ENCODE measurements at regions not wholly inside any gene's neighbourhood (a gene's known extent, or its start where the extent isn't known, plus 50 kb on each side); places are given as distances from the start of the nearest gene placed in this dataset.

DNA sequence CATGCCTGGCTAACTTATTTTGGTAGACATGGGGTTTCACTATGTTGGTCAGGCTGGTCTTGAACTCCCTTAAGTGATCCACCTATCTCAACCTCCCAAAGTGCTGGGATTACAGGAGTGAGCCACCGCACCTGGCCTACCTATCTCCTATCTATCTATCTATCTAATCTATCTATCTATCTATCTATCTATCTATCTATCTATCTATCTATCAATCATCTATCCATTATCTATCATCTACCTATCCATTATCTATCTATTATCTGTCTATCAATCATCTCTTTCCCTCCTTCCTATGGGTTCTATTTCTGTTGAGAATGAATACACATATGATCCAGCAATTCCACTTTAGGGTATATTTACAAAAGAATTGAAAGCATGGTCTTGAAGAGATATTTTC lies 194.2 kb upstream of the ARG1 start:
- H3K27ac Mint-ChIP-seq = no peak overlapping the region
- DNase-seq (ENCODE audit: low spot score) (no peak), ATAC-seq (no peak)
- peaks cover 19% of the 10 kb centered on the region for H3K4me1 Mint-ChIP-seq
- peaks cover 20% of the 10 kb centered on the region for H3K9me3 Mint-ChIP-seq
- H3K36me3 Mint-ChIP-seq = peaks cover 11% of the 10 kb centered on the region
- ChIA-PET POLR2A (interaction anchor here (0.6 kb wide), 1 partner anchor 45 kb away, joined by 3 read pairs; no protein-coding TSS in a partner anchor), CTCF (no interaction called here)
- no peak overlapping the region for H3K4me3 Mint-ChIP-seq
- H3K27me3 Mint-ChIP-seq (ENCODE audit: low read depth) = peaks cover 8% of the 10 kb centered on the region
- TF ChIP-seq TCF7 (CRISPR knock-in tag; IDR thresholded peaks at IDR 0.05; ENCODE audit: low read depth) = no peak
- TF ChIP-seq ZNF317 (CRISPR knock-in tag; IDR thresholded peaks at IDR 0.05; ENCODE audit: borderline replicate concordance, low read depth) = no peak
- TF ChIP-seq, protein P1, sequence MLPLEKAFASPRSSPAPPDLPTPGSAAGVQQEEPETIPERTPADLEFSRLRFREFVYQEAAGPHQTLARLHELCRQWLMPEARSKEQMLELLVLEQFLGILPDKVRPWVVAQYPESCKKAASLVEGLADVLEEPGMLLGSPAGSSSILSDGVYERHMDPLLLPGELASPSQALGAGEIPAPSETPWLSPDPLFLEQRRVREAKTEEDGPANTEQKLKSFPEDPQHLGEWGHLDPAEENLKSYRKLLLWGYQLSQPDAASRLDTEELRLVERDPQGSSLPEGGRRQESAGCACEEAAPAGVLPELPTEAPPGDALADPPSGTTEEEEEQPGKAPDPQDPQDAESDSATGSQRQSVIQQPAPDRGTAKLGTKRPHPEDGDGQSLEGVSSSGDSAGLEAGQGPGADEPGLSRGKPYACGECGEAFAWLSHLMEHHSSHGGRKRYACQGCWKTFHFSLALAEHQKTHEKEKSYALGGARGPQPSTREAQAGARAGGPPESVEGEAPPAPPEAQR (CRISPR knock-in tag; IDR thresholded peaks at IDR 0.05) = no peak
- TF ChIP-seq NR3C1 (CRISPR knock-in tag; conservative IDR thresholded peaks at IDR 0.05; ENCODE audit: low read depth) = no peak
- no peak for TF ChIP-seq ZNF416 (CRISPR knock-in tag; IDR thresholded peaks at IDR 0.05)
- TF ChIP-seq, protein P2, sequence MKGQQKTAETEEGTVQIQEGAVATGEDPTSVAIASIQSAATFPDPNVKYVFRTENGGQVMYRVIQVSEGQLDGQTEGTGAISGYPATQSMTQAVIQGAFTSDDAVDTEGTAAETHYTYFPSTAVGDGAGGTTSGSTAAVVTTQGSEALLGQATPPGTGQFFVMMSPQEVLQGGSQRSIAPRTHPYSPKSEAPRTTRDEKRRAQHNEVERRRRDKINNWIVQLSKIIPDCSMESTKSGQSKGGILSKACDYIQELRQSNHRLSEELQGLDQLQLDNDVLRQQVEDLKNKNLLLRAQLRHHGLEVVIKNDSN (CRISPR knock-in tag; IDR thresholded peaks at IDR 0.05) = no peak
- no peak for TF ChIP-seq ZNF532 (CRISPR knock-in tag; IDR thresholded peaks at IDR 0.05; ENCODE audit: borderline replicate concordance)

GRCh38 chr6:131379948-131380347 lies 193.1 kb upstream of the ARG1 start:
- ChIA-PET POLR2A (no interaction called here), CTCF (no interaction called here)
- no peak overlapping the region for H3K27ac Mint-ChIP-seq
- H3K4me3 Mint-ChIP-seq = no peak overlapping the region
- TF ChIP-seq KAT7 (CRISPR knock-in tag; IDR thresholded peaks at IDR 0.05; ENCODE audit: borderline replicate concordance) (no peak), AR (CRISPR knock-in tag; IDR thresholded peaks at IDR 0.05) (no peak), MLX (CRISPR knock-in tag; IDR thresholded peaks at IDR 0.05) (no peak), RORB (CRISPR knock-in tag; IDR thresholded peaks at IDR 0.05) (no peak), ARID4B (CRISPR knock-in tag; IDR thresholded peaks at IDR 0.05; ENCODE audit: borderline replicate concordance) (no peak), CDX4 (CRISPR knock-in tag; IDR thresholded peaks at IDR 0.05; ENCODE audit: borderline replicate concordance) (no peak), ZNF138 (CRISPR knock-in tag; conservative IDR thresholded peaks at IDR 0.05) (no peak), ZNF317 (CRISPR knock-in tag; IDR thresholded peaks at IDR 0.05; ENCODE audit: borderline replicate concordance, low read depth) (no peak), ZBTB43 (CRISPR knock-in tag; IDR thresholded peaks at IDR 0.05) (no peak), SOX15 (CRISPR knock-in tag; IDR thresholded peaks at IDR 0.05) (no peak)
- H3K27me3 Mint-ChIP-seq (ENCODE audit: low read depth) = no peaks in the 10 kb centered on the region; the same call in 1 of the 2 replicates
- peaks cover 20% of the 10 kb centered on the region for H3K9me3 Mint-ChIP-seq
- DNase-seq (ENCODE audit: low spot score) = no peak
- peaks cover 12% of the 10 kb centered on the region for H3K36me3 Mint-ChIP-seq
- peaks cover 26% of the 10 kb centered on the region for H3K4me1 Mint-ChIP-seq
- no peak for ATAC-seq
